ENCODE measurements at regions not wholly inside any gene's neighbourhood (a gene's known extent, or its start where the extent isn't known, plus 50 kb on each side); places are given as distances from the start of the nearest gene placed in this dataset.

DNA sequence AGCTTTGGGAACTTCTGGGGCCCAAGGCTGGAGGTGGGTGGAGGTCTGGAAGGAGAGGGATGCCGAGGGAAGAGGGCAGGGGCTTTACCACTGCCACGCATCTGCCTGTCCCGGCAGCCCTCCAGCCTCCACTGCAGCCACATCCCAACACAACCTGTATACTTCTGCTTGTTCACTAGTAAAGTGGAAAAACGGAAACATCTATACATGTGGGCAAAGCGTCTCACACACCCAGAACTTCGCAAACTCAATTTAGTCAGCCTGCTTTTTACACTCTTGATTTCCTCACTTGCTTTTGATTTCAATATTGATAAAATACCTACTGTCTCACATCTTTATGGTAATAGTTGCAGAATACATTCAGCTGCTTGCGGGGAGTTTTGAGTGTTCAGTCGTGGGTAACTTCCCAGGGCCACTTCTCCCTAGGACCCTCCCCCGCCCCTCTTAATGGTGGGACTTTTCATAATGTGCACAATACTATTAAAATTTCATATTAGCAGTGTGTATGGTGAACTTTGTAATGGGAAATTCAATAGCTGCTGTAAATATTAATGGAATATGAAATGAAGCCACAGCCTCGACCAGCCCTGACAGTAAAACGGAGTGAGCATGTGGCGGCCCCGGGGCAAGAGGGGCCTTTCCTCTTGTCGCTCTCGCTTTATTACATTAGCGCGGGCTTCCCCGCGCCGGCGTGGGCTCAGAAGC is 85.2 kb downstream of the NR2F2 start:
- H3K27me3 ChIP-seq (ENCODE audit: control insufficient read depth in 1 of 2, insufficient read depth in 2 of 2, low read length in 2 of 2): peaks cover 31 to 82% of the 10 kb centered on the region in 2 donors
- no peak overlapping the region for H3K4me3 ChIP-seq (ENCODE audit: low read length in 2 of 2)
- no peaks in the 10 kb centered on the region for H3K36me3 ChIP-seq (ENCODE audit: control insufficient read depth in 2 of 2, insufficient read depth in 2 of 2, low read length in 2 of 2)
- H3K27ac ChIP-seq (ENCODE audit: low read length): no peak overlapping the region
- no peaks in the 10 kb centered on the region for H3K9me3 ChIP-seq (ENCODE audit: control insufficient read depth in 2 of 2, low read length in 2 of 2)
- no peak overlapping the region for H3K9ac ChIP-seq (ENCODE audit: low read length in 2 of 2)
- H3K4me1 ChIP-seq (ENCODE audit: control insufficient read depth, insufficient read depth, low read length): peaks cover 12% of the 10 kb centered on the region

GRCh38 chr15:96416218-96416933 is 85.9 kb downstream of the NR2F2 start:
- Histone ChIP-seq H3K27ac (ENCODE audit: low read length) (no peak overlapping the region), H3K9me3 (ENCODE audit: control insufficient read depth in 2 of 2, low read length in 2 of 2) (no peaks in the 10 kb centered on the region), H3K4me1 (ENCODE audit: control insufficient read depth, insufficient read depth, low read length) (peaks cover 12% of the 10 kb centered on the region), H3K27me3 (ENCODE audit: control insufficient read depth in 1 of 2, insufficient read depth in 2 of 2, low read length in 2 of 2) (peaks cover 31 to 78% of the 10 kb centered on the region in 2 donors), H3K9ac (ENCODE audit: low read length in 2 of 2) (peak overlapping the region; percentile 21 to 24), H3K4me3 (ENCODE audit: low read length in 2 of 2) (peak overlapping the region; percentile 38 to 69), H3K36me3 (ENCODE audit: control insufficient read depth in 2 of 2, insufficient read depth in 2 of 2, low read length in 2 of 2) (no peaks in the 10 kb centered on the region)

- Histone ChIP-seq H3K4me3 (ENCODE audit: low read length in 2 of 2) (peak overlapping the region; percentile 38 to 69), H3K36me3 (ENCODE audit: control insufficient read depth in 2 of 2, insufficient read depth in 2 of 2, low read length in 2 of 2) (no peaks in the 10 kb centered on the region), H3K9me3 (ENCODE audit: control insufficient read depth in 2 of 2, low read length in 2 of 2) (no peaks in the 10 kb centered on the region), H3K27me3 (ENCODE audit: control insufficient read depth in 1 of 2, insufficient read depth in 2 of 2, low read length in 2 of 2) (peaks cover 34 to 71% of the 10 kb centered on the region in 2 donors), H3K4me1 (ENCODE audit: control insufficient read depth, insufficient read depth, low read length) (peaks cover 12% of the 10 kb centered on the region), H3K27ac (ENCODE audit: low read length) (no peak overlapping the region), H3K9ac (ENCODE audit: low read length in 2 of 2) (peak overlapping the region; percentile 21 to 24)
Measured at GRCh38 chr15:96416934-96417759, 86.6 kb downstream of the NR2F2 start.

DNA sequence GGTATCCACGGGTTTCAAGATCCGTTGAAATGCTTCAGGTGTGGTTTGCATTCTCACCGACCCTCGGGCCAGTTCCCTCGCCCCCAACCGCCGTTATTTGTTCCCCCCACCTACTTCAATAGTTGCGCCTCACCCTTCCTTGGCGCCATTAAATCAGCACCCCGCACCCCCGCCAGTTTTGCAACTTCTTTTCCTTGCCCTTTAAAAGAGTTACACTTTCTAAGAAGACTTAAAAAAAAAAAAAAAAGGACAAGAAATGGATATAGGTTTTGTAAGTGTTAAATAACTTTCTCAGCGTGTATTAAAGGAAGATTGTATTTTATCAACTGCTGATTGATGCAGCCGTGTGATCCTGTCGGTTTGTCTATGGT is 87.2 kb downstream of the NR2F2 start:
- Histone ChIP-seq H3K4me3 (ENCODE audit: low read length in 2 of 2) (no peak overlapping the region), H3K4me1 (ENCODE audit: control insufficient read depth, insufficient read depth, low read length) (peaks cover 12% of the 10 kb centered on the region), H3K36me3 (ENCODE audit: control insufficient read depth in 2 of 2, insufficient read depth in 2 of 2, low read length in 2 of 2) (no peaks in the 10 kb centered on the region), H3K9me3 (ENCODE audit: control insufficient read depth in 2 of 2, low read length in 2 of 2) (no peaks in the 10 kb centered on the region), H3K9ac (ENCODE audit: low read length in 2 of 2) (no peak overlapping the region), H3K27me3 (ENCODE audit: control insufficient read depth in 1 of 2, insufficient read depth in 2 of 2, low read length in 2 of 2) (peaks cover 30 to 65% of the 10 kb centered on the region in 2 donors), H3K27ac (ENCODE audit: low read length) (no peak overlapping the region)

GRCh38 chr15:96418146-96418545 is 87.6 kb downstream of the NR2F2 start:
- H3K27me3 ChIP-seq (ENCODE audit: control insufficient read depth in 1 of 2, insufficient read depth in 2 of 2, low read length in 2 of 2): peaks cover 30 to 63% of the 10 kb centered on the region in 2 donors
- H3K9me3 ChIP-seq (ENCODE audit: control insufficient read depth in 2 of 2, low read length in 2 of 2): no peaks in the 10 kb centered on the region
- H3K4me3 ChIP-seq (ENCODE audit: low read length in 2 of 2): no peak overlapping the region
- H3K27ac ChIP-seq (ENCODE audit: low read length): no peak overlapping the region
- H3K9ac ChIP-seq (ENCODE audit: low read length in 2 of 2): no peak overlapping the region
- H3K36me3 ChIP-seq (ENCODE audit: control insufficient read depth in 2 of 2, insufficient read depth in 2 of 2, low read length in 2 of 2): no peaks in the 10 kb centered on the region
- peaks cover 12% of the 10 kb centered on the region for H3K4me1 ChIP-seq (ENCODE audit: control insufficient read depth, insufficient read depth, low read length)

- H3K9me3 ChIP-seq (ENCODE audit: control insufficient read depth in 2 of 2, low read length in 2 of 2): no peaks in the 10 kb centered on the region
- peaks cover 12% of the 10 kb centered on the region for H3K4me1 ChIP-seq (ENCODE audit: control insufficient read depth, insufficient read depth, low read length)
- no peak overlapping the region for H3K9ac ChIP-seq (ENCODE audit: low read length in 2 of 2)
- H3K27me3 ChIP-seq (ENCODE audit: control insufficient read depth in 1 of 2, insufficient read depth in 2 of 2, low read length in 2 of 2): peaks cover 26 to 35% of the 10 kb centered on the region in 2 donors
- no peak overlapping the region for H3K4me3 ChIP-seq (ENCODE audit: low read length in 2 of 2)
- H3K36me3 ChIP-seq (ENCODE audit: control insufficient read depth in 2 of 2, insufficient read depth in 2 of 2, low read length in 2 of 2): no peaks in the 10 kb centered on the region
- H3K27ac ChIP-seq (ENCODE audit: low read length): no peak overlapping the region
Measured at GRCh38 chr15:96421178-96421601, 90.7 kb downstream of the NR2F2 start.

GRCh38 chr15:96422125-96422524 is 91.6 kb downstream of the NR2F2 start:
- Histone ChIP-seq H3K27ac (ENCODE audit: low read length) (no peak overlapping the region), H3K9ac (ENCODE audit: low read length in 2 of 2) (no peak overlapping the region), H3K4me3 (ENCODE audit: low read length in 2 of 2) (no peak overlapping the region), H3K27me3 (ENCODE audit: control insufficient read depth in 1 of 2, insufficient read depth in 2 of 2, low read length in 2 of 2) (peaks cover 19 to 25% of the 10 kb centered on the region in 2 donors), H3K4me1 (ENCODE audit: control insufficient read depth, insufficient read depth, low read length) (peaks cover 3% of the 10 kb centered on the region), H3K36me3 (ENCODE audit: control insufficient read depth in 2 of 2, insufficient read depth in 2 of 2, low read length in 2 of 2) (no peaks in the 10 kb centered on the region), H3K9me3 (ENCODE audit: control insufficient read depth in 2 of 2, low read length in 2 of 2) (peaks cover 0 to 4% of the 10 kb centered on the region in 2 donors)

DNA sequence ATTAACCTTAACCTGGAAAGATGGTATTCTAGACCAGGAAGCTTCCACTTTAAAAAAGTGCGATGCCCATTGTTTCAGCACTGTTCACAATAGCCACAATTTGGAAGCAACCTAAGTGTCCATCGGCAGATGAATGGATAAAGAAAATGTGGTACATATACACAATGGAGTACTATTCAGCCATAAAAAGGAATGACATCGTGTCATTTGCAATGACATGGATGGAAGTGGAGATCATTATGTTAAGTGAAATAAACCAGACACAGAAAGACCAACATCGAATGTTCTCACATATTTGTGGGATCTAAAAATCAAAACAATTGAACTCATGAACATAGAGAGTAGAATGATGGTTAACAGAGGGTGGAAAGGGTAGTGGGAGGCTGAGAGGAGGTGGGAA is 94.2 kb downstream of the NR2F2 start:
- no peak overlapping the region for H3K9ac ChIP-seq (ENCODE audit: low read length in 2 of 2)
- H3K36me3 ChIP-seq (ENCODE audit: control insufficient read depth in 2 of 2, insufficient read depth in 2 of 2, low read length in 2 of 2): no peaks in the 10 kb centered on the region
- no peak overlapping the region for H3K4me3 ChIP-seq (ENCODE audit: low read length in 2 of 2)
- H3K4me1 ChIP-seq (ENCODE audit: control insufficient read depth, insufficient read depth, low read length): no peaks in the 10 kb centered on the region
- peaks cover 10 to 14% of the 10 kb centered on the region in 2 donors for H3K27me3 ChIP-seq (ENCODE audit: control insufficient read depth in 1 of 2, insufficient read depth in 2 of 2, low read length in 2 of 2)
- H3K27ac ChIP-seq (ENCODE audit: low read length): no peak overlapping the region
- H3K9me3 ChIP-seq (ENCODE audit: control insufficient read depth in 2 of 2, low read length in 2 of 2): peaks cover 0 to 4% of the 10 kb centered on the region in 2 donors

DNA sequence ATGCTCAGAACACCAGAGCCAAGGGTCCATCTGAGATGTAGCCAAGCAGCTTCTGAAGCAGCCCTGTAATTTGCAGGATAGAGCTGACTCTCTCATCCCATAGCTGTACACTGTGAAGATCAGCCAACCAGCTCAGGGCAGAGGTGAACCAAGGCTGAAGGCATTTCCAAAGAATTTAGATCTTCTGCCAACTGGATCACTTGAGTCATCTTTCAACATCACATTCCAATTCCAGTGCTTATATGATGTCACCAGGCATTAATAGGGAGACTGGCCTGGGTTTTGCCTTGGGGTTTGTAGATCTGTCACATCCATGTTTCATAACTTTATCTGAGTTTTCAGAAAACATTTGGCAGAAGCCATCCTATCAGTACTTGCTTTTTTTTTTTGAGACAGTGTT is 98.2 kb downstream of the NR2F2 start:
- no peaks in the 10 kb centered on the region for H3K36me3 ChIP-seq (ENCODE audit: control insufficient read depth in 2 of 2, insufficient read depth in 2 of 2, low read length in 2 of 2)
- no peaks in the 10 kb centered on the region for H3K4me1 ChIP-seq (ENCODE audit: control insufficient read depth, insufficient read depth, low read length)
- H3K9ac ChIP-seq (ENCODE audit: low read length in 2 of 2): no peak overlapping the region
- H3K27me3 ChIP-seq (ENCODE audit: control insufficient read depth in 1 of 2, insufficient read depth in 2 of 2, low read length in 2 of 2): peaks cover 0 to 3% of the 10 kb centered on the region in 2 donors
- H3K4me3 ChIP-seq (ENCODE audit: low read length in 2 of 2): no peak overlapping the region
- H3K9me3 ChIP-seq (ENCODE audit: control insufficient read depth in 2 of 2, low read length in 2 of 2): peaks cover 0 to 4% of the 10 kb centered on the region in 2 donors
- H3K27ac ChIP-seq (ENCODE audit: low read length): no peak overlapping the region

- no peak overlapping the region for H3K4me3 ChIP-seq (ENCODE audit: low read length in 2 of 2)
Measured at GRCh38 chr15:96431786-96432185, 101.3 kb downstream of the NR2F2 start.

More at GRCh38 chr15:96431786-96432185, 101.3 kb downstream of the NR2F2 start:
- no peaks in the 10 kb centered on the region for H3K27me3 ChIP-seq (ENCODE audit: control insufficient read depth in 1 of 2, insufficient read depth in 2 of 2, low read length in 2 of 2)
- peaks cover 0 to 4% of the 10 kb centered on the region in 2 donors for H3K9me3 ChIP-seq (ENCODE audit: control insufficient read depth in 2 of 2, low read length in 2 of 2)
- no peak overlapping the region for H3K27ac ChIP-seq (ENCODE audit: low read length)
- H3K4me1 ChIP-seq (ENCODE audit: control insufficient read depth, insufficient read depth, low read length): no peaks in the 10 kb centered on the region
- no peaks in the 10 kb centered on the region for H3K36me3 ChIP-seq (ENCODE audit: control insufficient read depth in 2 of 2, insufficient read depth in 2 of 2, low read length in 2 of 2)
- no peak overlapping the region for H3K9ac ChIP-seq (ENCODE audit: low read length in 2 of 2)
